Esophagus muscularis mucosa (tissue), 4 donors: ENCODE measurements at regions not wholly inside any gene's neighbourhood (a gene's known extent, or its start where the extent isn't known, plus 50 kb on each side); places are given as distances from the start of the nearest gene placed in this dataset.

Experiments used
- DNase-seq: peaks from one replicate; pipeline ENCODE4 v3.0.0-alpha.2; 2017; ENCODE audit errors: extremely low spot score
- H3K27ac ChIP-seq, 4 donors: fragments of 200-600 bp; sonication (generic); replicated peaks in 1 of 4; 1 replicate in 3 of 4; 2 replicates in 1 of 4; pipeline ENCODE4 v1.5.1; 2016 to 2019; ENCODE audit warnings: mild to moderate bottlenecking in 1 of 4
- H3K27me3 ChIP-seq, 4 donors: fragments of 200-600 bp; sonication (generic); one replicate each; pipeline versions ENCODE4 v1.5.1 to v1.6.0; 2016 to 2019
- H3K36me3 ChIP-seq, 4 donors: fragments of 200-600 bp; sonication (generic); one replicate each; pipeline ENCODE4 v1.5.1; 2016 to 2019
- H3K4me1 ChIP-seq, 4 donors: fragments of 200-600 bp; sonication (generic); one replicate each; pipeline ENCODE4 v1.5.1; 2016 to 2019
- H3K4me3 ChIP-seq, 4 donors: fragments of 200-600 bp; sonication (generic); 1 replicate in 2 of 4; 2 replicates in 2 of 4; pipeline ENCODE4 v1.5.1; 2016 to 2019; ENCODE audit warnings: mild to moderate bottlenecking in 4 of 4, moderate library complexity in 1 of 4
- H3K9me3 ChIP-seq, 4 donors: fragments of 200-600 bp; sonication (generic); 1 replicate in 3 of 4; 2 replicates in 1 of 4; pipeline ENCODE4 v1.5.1; 2016 to 2019
- CTCF ChIP-seq, 3 experiments: fragments of 200-600 bp in 2 of 3; fragments of 450-650 bp in 1 of 3; sonication (generic) in 2 of 3; IDR thresholded peaks; one replicate each; pipeline ENCODE4 v1.5.1; 2017 to 2019; ENCODE audit warnings: antibody characterized with exemption in 3 of 3, mild to moderate bottlenecking in 2 of 3, moderate library complexity in 1 of 3
- EP300 ChIP-seq: sonication (generic); formaldehyde crosslinking; IDR thresholded peaks from one replicate; pipeline ENCODE4 v1.6.1; 2017; ENCODE audit warnings: antibody characterized with exemption
- POLR2A ChIP-seq: fragments of 450-650 bp; IDR thresholded peaks from one replicate; pipeline ENCODE4 v1.6.1; 2017; ENCODE audit warnings: antibody characterized with exemption, moderate library complexity, mild to moderate bottlenecking, low read depth
- POLR2AphosphoS5 ChIP-seq, 2 donors: sonication (generic); formaldehyde crosslinking; IDR thresholded peaks; one replicate each; pipeline ENCODE4 v1.6.1; 2017; ENCODE audit warnings: antibody characterized with exemption in 2 of 2
- WGBS: methylation state at CpG from one replicate; pipeline ENCODE4 v1.1.5; 2018; 5-methylcytosine and 5-hydroxymethylcytosine counted together
- intact Hi-C: fragments of 100-400 bp; cut with DNase I; formaldehyde crosslinking; loops from one replicate; pipeline ENCODE4 v1.15.1; 2023

DNA sequence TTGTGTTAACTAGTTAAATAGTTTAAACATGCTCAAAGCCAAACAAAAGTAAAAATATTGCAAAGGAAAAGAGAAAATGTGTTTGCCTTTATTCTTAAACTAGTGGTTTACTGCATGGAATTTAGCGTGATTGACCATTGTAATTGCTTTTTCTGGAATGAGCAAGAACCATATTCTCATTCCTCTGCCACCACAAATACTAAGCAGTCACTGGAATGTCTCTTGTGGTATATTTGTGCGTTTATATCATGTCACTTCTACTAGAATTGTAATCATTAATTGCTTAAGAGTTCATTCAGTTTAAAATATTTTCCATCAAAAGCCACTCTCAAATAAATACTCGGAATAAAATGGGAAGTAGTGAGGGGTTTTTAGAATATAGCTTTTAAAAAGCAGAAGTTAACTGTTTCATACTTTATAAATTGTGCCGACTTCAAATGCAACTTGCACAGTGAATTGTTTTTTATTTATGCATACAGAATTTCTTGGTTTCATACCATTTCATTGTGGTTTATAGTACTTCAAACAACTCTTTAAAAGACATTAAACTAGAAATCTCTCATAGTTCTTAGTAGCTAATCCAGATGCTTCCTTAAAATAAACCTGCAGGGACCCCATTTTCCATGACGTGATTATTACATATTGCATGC is 288.1 kb downstream of the EPHA4 start:
- Histone ChIP-seq H3K27ac (no peak overlapping the region), H3K4me1 (no peaks in the 10 kb centered on the region), H3K36me3 (no peaks in the 10 kb centered on the region), H3K4me3 (no peak overlapping the region), H3K9me3 (no peaks in the 10 kb centered on the region), H3K27me3 (no peaks in the 10 kb centered on the region)
- WGBS = 66% methylated on average over 5 of the region's 5 CpGs
- TF ChIP-seq CTCF (IDR thresholded peaks at IDR 0.05) (no peak), EP300 (no peak), POLR2A (no peak), POLR2AphosphoS5 (IDR thresholded peaks at IDR 0.05) (no peak)
- intact Hi-C loops = no loop called here
- no peak for DNase-seq

GRCh38 chr2:221285148-221285547 is 287.0 kb downstream of the EPHA4 start:
- no peak for TF ChIP-seq POLR2AphosphoS5 (IDR thresholded peaks at IDR 0.05)
- Histone ChIP-seq H3K9me3 (no peaks in the 10 kb centered on the region), H3K27me3 (no peaks in the 10 kb centered on the region), H3K36me3 (no peaks in the 10 kb centered on the region), H3K27ac (no peak overlapping the region), H3K4me1 (no peaks in the 10 kb centered on the region), H3K4me3 (no peak overlapping the region)
- WGBS = 71% methylated on average over 2 of the region's 2 CpGs
- no peak for DNase-seq
- intact Hi-C loops = no loop called here

GRCh38 chr2:221286406-221286805 is 285.7 kb downstream of the EPHA4 start:
- DNase-seq = no peak
- TF ChIP-seq POLR2AphosphoS5 (IDR thresholded peaks at IDR 0.05) = no peak
- TF ChIP-seq POLR2A = no peak
- no peak for TF ChIP-seq CTCF (IDR thresholded peaks at IDR 0.05)
- TF ChIP-seq EP300 = no peak
- Histone ChIP-seq H3K4me1 (no peaks in the 10 kb centered on the region), H3K9me3 (no peaks in the 10 kb centered on the region), H3K36me3 (no peaks in the 10 kb centered on the region), H3K4me3 (no peak overlapping the region), H3K27ac (no peak overlapping the region), H3K27me3 (no peaks in the 10 kb centered on the region)
- intact Hi-C loops = no loop called here

DNA sequence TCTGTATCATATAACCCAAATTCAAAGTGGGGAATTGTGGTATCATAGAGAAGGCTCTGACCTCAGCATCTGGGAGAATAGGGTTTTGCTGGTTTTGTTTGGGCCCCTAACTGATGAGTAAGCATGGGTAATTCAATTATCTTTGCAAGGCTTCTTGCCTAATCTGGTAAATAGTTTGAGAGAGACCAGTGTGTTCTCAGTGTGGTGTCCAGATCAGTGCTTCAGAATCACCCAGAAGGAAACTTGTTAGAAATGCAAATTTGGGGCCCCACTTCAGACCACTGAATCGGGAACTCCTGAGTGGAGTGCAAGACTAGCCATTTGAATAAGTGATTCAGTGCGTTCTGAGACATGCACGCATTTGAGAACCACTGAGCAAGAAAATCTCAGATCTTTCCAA is 282.7 kb downstream of the EPHA4 start:
- Histone ChIP-seq H3K4me3 (no peak overlapping the region), H3K4me1 (no peaks in the 10 kb centered on the region), H3K36me3 (no peaks in the 10 kb centered on the region), H3K27me3 (no peaks in the 10 kb centered on the region), H3K27ac (no peak overlapping the region), H3K9me3 (no peaks in the 10 kb centered on the region)
- intact Hi-C loops = no loop called here
- DNase-seq = no peak
- TF ChIP-seq POLR2A = no peak
- TF ChIP-seq EP300 = no peak
- no peak for TF ChIP-seq POLR2AphosphoS5 (IDR thresholded peaks at IDR 0.05)
- no peak for TF ChIP-seq CTCF (IDR thresholded peaks at IDR 0.05)
- 76% methylated on average over 3 of the region's 3 CpGs for WGBS

DNA sequence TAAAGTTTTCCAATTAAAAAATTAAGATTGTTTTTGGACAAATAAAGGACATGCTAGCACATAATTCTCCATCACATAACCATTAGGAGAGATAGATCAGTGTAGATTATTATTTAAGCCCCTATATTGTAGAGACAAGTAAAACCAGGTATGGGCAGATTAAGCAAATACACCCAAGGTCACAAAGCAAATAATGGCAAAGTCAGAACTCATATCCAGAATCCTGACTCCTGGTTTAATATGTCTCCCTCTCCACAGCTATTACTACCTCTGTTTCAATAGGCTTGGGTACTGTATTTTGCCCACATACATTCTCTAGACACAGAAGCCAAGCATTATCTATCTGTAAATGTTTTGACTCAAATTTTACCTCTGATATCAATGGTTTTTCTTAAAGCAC is 282.3 kb downstream of the EPHA4 start:
- H3K36me3 ChIP-seq = no peaks in the 10 kb centered on the region
- no peaks in the 10 kb centered on the region for H3K27me3 ChIP-seq
- intact Hi-C loops = no loop called here
- TF ChIP-seq CTCF (IDR thresholded peaks at IDR 0.05) (no peak), POLR2A (no peak), POLR2AphosphoS5 (IDR thresholded peaks at IDR 0.05) (no peak)
- no peak overlapping the region for H3K27ac ChIP-seq
- no peak overlapping the region for H3K4me3 ChIP-seq
- DNase-seq = no peak
- H3K4me1 ChIP-seq = no peaks in the 10 kb centered on the region
- H3K9me3 ChIP-seq = no peaks in the 10 kb centered on the region
